Neural progenitor cell (in vitro differentiated cells): ENCODE measurements at regions not wholly inside any gene's neighbourhood (a gene's known extent, or its start where the extent isn't known, plus 50 kb on each side); places are given as distances from the start of the nearest gene placed in this dataset.
"Not testable (repeated sequence)": the region's sequence is repeated elsewhere in the genome, so short reads cannot be mapped to it uniquely, and the experiment has no call there.

Source experiments
- DNase-seq: peaks from one replicate; pipeline ENCODE4 v3.0.0-alpha.2; 2016; ENCODE audit warnings: low spot score
- H2AFZ ChIP-seq: fragments of 200-600 bp; sonication (generic); replicated peaks from 2 replicates; pipeline ENCODE4 v1.6.1; 2016; ENCODE audit warnings: antibody characterized with exemption
- H3F3A ChIP-seq: fragments of 200-600 bp; sonication (generic); 2 replicates; pipeline ENCODE4 v1.6.1; 2016; ENCODE audit warnings: antibody characterized with exemption, low read depth
- H3K27ac ChIP-seq: fragments of 200-600 bp; sonication (generic); 2 replicates; pipeline ENCODE4 v1.5.1; 2016; ENCODE audit warnings: mild to moderate bottlenecking
- H3K27me3 ChIP-seq: fragments of 200-600 bp; sonication (generic); 2 replicates; pipeline ENCODE4 v1.6.1; 2016; ENCODE audit warnings: mild to moderate bottlenecking, moderate library complexity
- H3K36me3 ChIP-seq: fragments of 200-600 bp; sonication (generic); 2 replicates; pipeline ENCODE4 v1.5.1; 2016
- H3K4me1 ChIP-seq: fragments of 200-600 bp; sonication (generic); 2 replicates; pipeline ENCODE4 v1.6.1; 2016; ENCODE audit warnings: mixed run types
- H3K4me2 ChIP-seq: fragments of 200-600 bp; sonication (generic); 2 replicates; pipeline ENCODE4 v1.6.1; 2016
- H3K4me3 ChIP-seq: fragments of 200-600 bp; sonication (generic); 2 replicates; pipeline ENCODE4 v1.5.1; 2016
- H3K79me2 ChIP-seq: fragments of 200-600 bp; sonication (generic); 2 replicates; pipeline ENCODE4 v1.6.1; 2016; ENCODE audit warnings: low read depth
- H3K9ac ChIP-seq: fragments of 200-600 bp; sonication (generic); 2 replicates; pipeline ENCODE4 v1.6.1; 2016
- H3K9me3 ChIP-seq: fragments of 200-600 bp; sonication (generic); 2 replicates; pipeline ENCODE4 v1.5.1; 2016; ENCODE audit warnings: low read depth
- H4K20me1 ChIP-seq: fragments of 200-600 bp; sonication (generic); 2 replicates; pipeline ENCODE4 v1.6.1; 2016; ENCODE audit warnings: low read depth
- H3K27ac Mint-ChIP-seq: 3 replicates; pipeline ENCODE4 v1.8.0; 2021; ENCODE audit warnings: mixed read lengths
- H3K27me3 Mint-ChIP-seq: 2 replicates; pipeline ENCODE4 v1.8.0; 2022; ENCODE audit warnings: low read depth, mild to moderate bottlenecking, inconsistent platforms, moderate library complexity, mixed read lengths; ENCODE audit not compliant: insufficient read depth
- H3K36me3 Mint-ChIP-seq: 3 replicates; pipeline ENCODE4 v1.8.0; 2021; ENCODE audit warnings: mixed read lengths
- H3K4me1 Mint-ChIP-seq: 3 replicates; pipeline ENCODE4 v1.8.0; 2021; ENCODE audit warnings: mixed read lengths
- H3K4me3 Mint-ChIP-seq: 3 replicates; pipeline ENCODE4 v1.8.0; 2021; ENCODE audit warnings: mild to moderate bottlenecking, moderate library complexity, mixed read lengths
- H3K9me3 Mint-ChIP-seq: 3 replicates; pipeline ENCODE4 v1.8.0; 2020; ENCODE audit warnings: mixed read lengths
- CTCF ChIP-seq: fragments of 200-600 bp; sonication (generic); IDR thresholded peaks from 2 replicates; pipeline ENCODE4 v1.5.1; 2017; ENCODE audit warnings: antibody characterized with exemption, mild to moderate bottlenecking
- EZH2 ChIP-seq: fragments of 200-600 bp; sonication (generic); IDR thresholded peaks from 2 replicates; pipeline ENCODE4 v1.6.1; 2017; ENCODE audit warnings: antibody characterized with exemption, mild to moderate bottlenecking, moderate library complexity
- EZH2phosphoT487 ChIP-seq: fragments of 200-600 bp; sonication (generic); IDR thresholded peaks from 2 replicates; pipeline ENCODE4 v1.6.1; 2017; ENCODE audit warnings: antibody characterized with exemption

- DNase-seq, result no peak
- H3K4me3 Mint-ChIP-seq, result no peak overlapping the region
- no peaks in the 10 kb centered on the region for H3F3A ChIP-seq
- TF ChIP-seq EZH2phosphoT487 (no peak), EZH2 (no peak), CTCF (no peak)
- no peak overlapping the region for H3K4me3 ChIP-seq
- no peaks in the 10 kb centered on the region for H3K36me3 Mint-ChIP-seq
- H3K9me3 Mint-ChIP-seq, result no peaks in the 10 kb centered on the region
- no peaks in the 10 kb centered on the region for H4K20me1 ChIP-seq
- H3K36me3 ChIP-seq, result no peaks in the 10 kb centered on the region
- no peak overlapping the region for H3K4me2 ChIP-seq
- no peak overlapping the region for H3K27ac ChIP-seq
- H2AFZ ChIP-seq, result no peak overlapping the region
- H3K4me1 ChIP-seq, result peaks cover 3% of the 10 kb centered on the region
- no peaks in the 10 kb centered on the region for H3K27me3 ChIP-seq
- H3K79me2 ChIP-seq, result no peaks in the 10 kb centered on the region
- H3K27me3 Mint-ChIP-seq, result peaks cover 4% of the 10 kb centered on the region
- no peaks in the 10 kb centered on the region for H3K4me1 Mint-ChIP-seq
- H3K9me3 ChIP-seq, result no peaks in the 10 kb centered on the region
- H3K9ac ChIP-seq, result no peak overlapping the region
- H3K27ac Mint-ChIP-seq, result no peak overlapping the region
Observed at GRCh38 chr1:100657876-100658715, 61.4 kb upstream of the VCAM1 start.

GRCh38 chr1:100658716-100659026 lies 60.9 kb upstream of the VCAM1 start:
- Histone ChIP-seq H3K36me3 (no peaks in the 10 kb centered on the region), H3K9me3 (no peaks in the 10 kb centered on the region), H3K27ac (no peak overlapping the region), H3K9ac (no peak overlapping the region), H3K4me1 (peaks cover 3% of the 10 kb centered on the region), H3K4me3 (no peak overlapping the region), H3K4me2 (no peak overlapping the region), H4K20me1 (no peaks in the 10 kb centered on the region), H3K79me2 (no peaks in the 10 kb centered on the region), H3F3A (no peaks in the 10 kb centered on the region), H3K27me3 (no peaks in the 10 kb centered on the region), H2AFZ (no peak overlapping the region)
- Mint-ChIP-seq H3K27ac (no peak overlapping the region), H3K27me3 (peaks cover 4% of the 10 kb centered on the region), H3K4me3 (no peak overlapping the region), H3K9me3 (no peaks in the 10 kb centered on the region), H3K36me3 (no peaks in the 10 kb centered on the region), H3K4me1 (no peaks in the 10 kb centered on the region)
- DNase-seq, result no peak
- TF ChIP-seq EZH2 (no peak), CTCF (no peak), EZH2phosphoT487 (no peak)

GRCh38 chr1:100661176-100661575 lies 58.4 kb upstream of the VCAM1 start:
- Mint-ChIP-seq H3K4me1 (no peaks in the 10 kb centered on the region), H3K27me3 (peaks cover 7% of the 10 kb centered on the region), H3K9me3 (no peaks in the 10 kb centered on the region), H3K4me3 (no peak overlapping the region), H3K36me3 (no peaks in the 10 kb centered on the region), H3K27ac (no peak overlapping the region)
- Histone ChIP-seq H3K36me3 (no peaks in the 10 kb centered on the region), H3K9me3 (no peaks in the 10 kb centered on the region), H3F3A (no peaks in the 10 kb centered on the region), H3K4me3 (no peak overlapping the region), H3K27ac (no peak overlapping the region), H4K20me1 (no peaks in the 10 kb centered on the region), H3K4me1 (peaks cover 3% of the 10 kb centered on the region), H2AFZ (no peak overlapping the region), H3K27me3 (no peaks in the 10 kb centered on the region), H3K9ac (no peak overlapping the region), H3K4me2 (peak overlapping the region; percentile 2), H3K79me2 (no peaks in the 10 kb centered on the region)
- TF ChIP-seq EZH2phosphoT487 (no peak), EZH2 (no peak), CTCF (no peak)
- DNase-seq, result no peak

- H2AFZ ChIP-seq, H3K36me3 ChIP-seq, H3K27me3 ChIP-seq, H3K4me2 ChIP-seq, H3K27ac ChIP-seq, H3K9me3 ChIP-seq, H3K4me3 Mint-ChIP-seq, H3K27me3 Mint-ChIP-seq, DNase-seq, H3K9me3 Mint-ChIP-seq, H3K9ac ChIP-seq, H3K79me2 ChIP-seq, H3F3A ChIP-seq, H4K20me1 ChIP-seq, H3K4me1 ChIP-seq, H3K27ac Mint-ChIP-seq, H3K36me3 Mint-ChIP-seq, H3K4me1 Mint-ChIP-seq, H3K4me3 ChIP-seq: not testable (repeated sequence)
Observed at GRCh38 chr1:100668494-100668893, 51.0 kb upstream of the VCAM1 start.
